ENCODE measurements at regions not wholly inside any gene's neighbourhood (a gene's known extent, or its start where the extent isn't known, plus 50 kb on each side); places are given as distances from the start of the nearest gene placed in this dataset.

DNA sequence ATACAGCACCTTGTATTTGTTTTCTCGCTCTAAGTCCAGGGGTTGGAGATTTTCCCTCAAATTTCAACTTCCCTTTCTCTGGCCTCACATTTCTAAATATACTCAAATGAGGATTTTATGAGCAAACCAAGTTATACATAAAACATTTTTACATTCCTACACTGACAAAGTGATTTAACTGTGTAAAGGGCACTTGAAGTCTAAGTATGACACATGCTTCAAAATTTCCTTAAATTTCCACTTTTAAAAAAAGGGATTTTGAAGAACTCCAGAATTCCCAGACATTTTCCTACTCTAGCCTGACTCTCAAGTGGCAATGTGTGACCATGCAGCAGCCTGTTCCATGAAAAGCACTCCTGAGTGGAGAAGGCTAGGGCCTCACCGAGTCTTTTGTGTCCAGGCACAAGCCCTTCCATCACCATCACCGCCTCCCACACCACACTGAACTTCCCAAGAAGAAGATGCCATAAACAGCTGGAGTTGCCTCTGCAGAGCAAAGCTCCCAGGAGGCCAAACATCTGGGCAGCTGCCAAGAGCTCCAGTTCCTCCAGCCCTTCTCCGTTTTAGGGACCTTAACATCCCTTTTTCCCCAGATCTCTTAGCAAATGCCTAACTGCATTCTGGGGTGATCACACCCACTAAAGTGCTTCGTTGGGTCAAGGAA is 68.9 kb downstream of the NCR2 start:
- no peak for DNase-seq

DNA sequence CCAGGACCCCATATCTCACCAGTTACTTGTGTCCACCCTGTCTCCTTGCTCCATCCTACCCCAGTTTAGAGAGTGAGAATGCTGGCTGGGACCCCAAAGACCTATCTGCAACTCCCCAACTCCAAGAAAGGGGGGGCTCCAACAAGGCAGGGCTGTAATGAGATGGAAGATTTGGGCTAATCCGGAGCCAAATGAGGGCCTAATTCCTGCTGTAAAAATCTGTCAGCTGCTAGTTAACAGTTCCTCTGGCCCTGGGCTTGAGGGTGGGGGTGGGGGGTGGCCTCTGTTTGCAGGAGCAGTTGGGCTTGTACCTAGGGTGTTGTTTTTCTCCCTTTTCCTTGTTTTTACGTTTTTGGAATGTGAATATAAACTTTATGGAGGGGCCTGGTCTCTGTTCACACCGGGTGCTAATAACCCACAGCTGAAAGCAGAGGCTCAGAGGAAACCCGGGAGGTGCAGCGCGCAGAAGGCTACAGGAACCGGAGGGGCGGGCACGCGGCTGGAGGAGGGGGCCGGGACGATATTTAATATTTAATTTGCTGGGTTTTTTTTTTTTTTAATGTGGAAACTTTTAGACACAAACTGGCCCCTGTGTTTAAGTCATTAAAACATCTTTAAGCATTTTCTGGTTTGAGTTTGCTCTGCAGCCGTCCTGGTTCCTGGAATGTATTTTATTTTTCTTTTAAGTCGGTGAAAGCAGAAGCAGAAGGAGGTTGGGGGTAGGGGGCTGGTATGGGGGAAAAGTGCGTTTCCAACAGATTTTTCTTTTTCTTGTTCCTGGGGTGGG is 70.7 kb downstream of the NCR2 start:
- DNase-seq, result no peak

DNA sequence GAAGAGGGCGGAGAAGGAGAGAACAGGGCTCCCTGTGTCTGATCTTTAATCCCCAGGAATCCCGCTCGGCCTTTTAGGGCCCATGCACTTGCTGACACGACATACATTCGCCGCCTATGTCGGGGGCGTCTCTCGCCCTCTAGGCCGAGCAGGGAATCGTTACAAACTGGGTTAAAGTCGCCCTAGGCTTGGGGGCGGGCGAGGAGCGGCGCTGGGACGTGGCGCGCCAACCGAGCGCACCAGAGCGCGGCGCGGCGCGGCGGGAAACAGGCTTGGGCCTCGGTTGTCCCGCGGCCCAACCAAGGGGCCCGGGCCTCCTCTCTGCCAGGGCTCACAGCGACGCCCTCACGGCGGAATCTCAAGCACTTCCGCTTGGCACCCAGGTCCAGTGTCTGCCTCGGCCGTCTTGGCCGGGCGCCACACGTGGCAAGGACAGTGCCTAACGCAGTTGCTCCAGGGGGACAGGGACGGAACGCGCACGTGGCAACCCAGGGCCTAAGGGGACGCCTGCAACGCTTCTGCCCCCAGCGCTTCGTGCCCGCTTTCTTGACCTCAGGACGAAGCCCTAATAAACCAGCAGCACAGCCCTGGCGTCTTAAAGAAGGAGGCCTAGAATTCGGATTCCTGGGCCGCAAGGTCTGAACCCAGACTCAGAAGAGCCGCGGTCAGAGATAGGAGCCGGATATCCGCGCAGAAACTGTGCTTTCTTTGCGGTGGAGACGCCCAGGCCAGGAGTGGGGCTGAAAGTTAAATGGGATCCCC is 71.5 kb downstream of the NCR2 start:
- DNase-seq, result no peak

DNA sequence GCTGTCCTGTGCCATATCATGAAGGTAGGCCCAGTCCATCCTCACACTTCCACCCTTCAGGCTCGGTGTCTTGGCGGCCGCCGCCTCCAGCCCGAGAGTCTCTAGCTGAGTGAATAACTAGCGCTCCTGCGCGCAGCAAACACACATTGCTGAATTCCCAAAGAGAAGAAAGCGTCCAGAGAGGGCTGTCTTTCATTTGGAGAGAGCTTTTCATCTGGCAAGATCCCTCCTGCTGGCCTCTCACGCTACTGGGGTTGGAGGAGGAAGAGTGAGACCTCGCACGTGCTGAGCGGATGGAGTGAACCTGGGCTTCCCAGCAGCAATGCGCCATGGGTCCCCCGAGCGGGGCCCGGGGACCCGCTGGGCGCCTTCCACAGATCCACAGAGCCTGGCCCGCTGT is 73.2 kb downstream of the NCR2 start:
- DNase-seq, result no peak

DNA sequence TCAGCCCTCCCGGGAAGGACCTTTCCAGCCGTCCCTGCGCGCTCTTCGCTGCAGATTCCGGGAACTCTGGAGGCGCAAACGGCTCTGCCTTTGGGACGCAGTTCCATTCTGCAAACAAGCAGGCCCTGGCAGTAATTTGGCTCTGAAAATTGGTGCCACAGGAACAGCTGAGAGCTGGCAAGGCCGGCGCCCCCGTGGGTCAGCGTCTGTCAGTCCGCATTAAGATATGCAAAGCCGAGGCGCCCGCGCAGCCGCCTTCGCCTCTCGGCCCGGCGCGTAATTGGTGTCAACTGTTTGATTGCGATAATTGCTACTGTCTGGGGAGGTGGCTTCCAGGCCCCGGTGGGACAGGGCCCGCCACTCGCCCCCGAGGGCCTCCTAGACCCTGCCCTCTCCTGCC is 73.6 kb downstream of the NCR2 start:
- no peak for DNase-seq

DNA sequence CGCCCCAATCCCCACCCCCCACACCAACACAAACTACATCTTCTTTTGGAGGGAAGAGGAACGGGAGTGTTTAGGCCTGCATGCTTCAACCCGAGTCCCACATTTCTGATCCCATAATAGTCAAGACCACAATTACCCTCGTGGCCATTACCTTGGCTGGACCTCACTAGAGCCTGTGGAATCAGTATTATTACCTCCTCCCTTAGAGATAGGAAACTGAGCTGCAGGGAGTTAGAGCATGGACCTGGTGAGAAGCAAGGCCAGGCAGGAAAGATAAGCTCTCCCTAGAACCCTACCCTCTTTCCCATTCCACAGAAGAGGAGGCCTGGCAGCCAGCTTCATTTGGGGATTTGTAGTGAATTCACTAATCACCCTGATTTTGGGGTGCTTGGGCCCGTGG is 74.1 kb downstream of the NCR2 start:
- no peak for DNase-seq

DNA sequence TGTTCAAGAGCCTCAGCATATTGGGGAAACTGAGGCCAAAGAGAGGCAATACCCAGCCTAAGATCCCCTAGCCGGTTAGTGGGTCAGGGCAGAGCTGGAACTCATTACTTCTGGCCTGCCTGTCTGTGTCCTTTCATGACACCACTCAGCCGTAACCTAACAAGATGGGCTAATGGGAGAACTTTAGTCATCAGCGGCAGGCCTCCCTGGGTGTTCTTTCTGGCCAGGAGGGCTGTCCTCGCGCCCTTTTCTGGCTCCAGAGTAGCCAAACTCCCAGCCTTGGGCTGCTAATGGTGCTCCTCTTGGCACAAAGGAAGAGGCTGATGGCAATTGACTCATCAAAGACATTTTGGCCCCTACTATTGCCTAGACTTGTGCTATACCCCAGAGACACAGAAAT is 76.6 kb downstream of the NCR2 start:
- DNase-seq, result no peak

DNA sequence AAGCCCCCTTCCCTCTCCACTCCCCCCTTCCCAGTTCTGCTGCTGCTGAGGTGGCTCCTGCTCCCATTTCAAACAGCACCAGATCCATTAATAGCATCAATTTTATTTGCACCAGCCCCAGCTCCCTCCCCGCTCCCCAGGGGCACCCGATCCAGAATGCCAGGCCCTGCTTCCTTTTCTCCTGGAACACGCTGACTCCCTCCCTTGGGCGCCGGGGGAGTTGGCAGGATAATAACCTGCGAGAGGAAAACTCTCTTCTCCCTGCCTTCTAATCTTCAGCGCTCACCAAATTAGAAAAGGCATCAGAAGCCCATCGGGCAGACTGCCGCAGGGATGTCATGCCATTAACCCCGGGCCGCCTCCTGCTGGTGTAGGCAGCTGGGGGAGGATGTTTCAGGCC is 77.8 kb downstream of the NCR2 start:
- no peak for DNase-seq

DNA sequence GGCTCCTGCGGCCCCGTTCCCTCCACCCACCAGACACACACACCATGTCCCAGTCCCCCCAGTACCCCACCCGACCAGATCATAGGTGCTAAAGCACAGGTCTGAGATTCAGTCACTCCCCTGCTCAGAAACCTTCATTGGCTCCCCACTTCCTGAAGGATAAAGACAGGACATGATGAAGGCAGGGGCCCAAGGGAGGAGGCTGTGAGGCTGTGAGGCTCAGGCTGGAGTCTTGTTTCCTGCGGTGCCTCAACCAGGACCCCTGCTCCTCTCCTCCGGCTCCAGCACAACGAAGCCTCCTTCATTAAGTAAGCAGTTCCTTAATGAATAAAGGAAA is 81.1 kb downstream of the NCR2 start:
- no peak for DNase-seq

DNA sequence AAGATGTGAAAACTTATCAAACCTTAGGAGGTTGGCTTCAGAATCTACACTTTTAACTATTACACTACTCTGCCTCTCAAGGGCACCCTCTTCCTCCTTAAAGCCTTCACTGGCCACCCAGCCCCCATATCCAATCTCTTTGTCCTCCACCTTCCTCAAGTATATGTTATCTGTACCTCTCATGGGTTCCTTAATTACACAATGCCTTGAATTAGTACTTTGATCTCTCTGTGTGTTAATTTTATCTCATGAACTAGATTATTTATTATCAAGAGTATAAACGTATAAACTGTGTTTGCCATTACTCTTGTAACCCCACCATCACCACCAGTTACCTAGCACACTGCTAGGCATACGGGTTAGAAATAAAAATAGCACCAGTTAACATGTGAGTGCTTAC is 83.3 kb downstream of the NCR2 start:
- DNase-seq, result no peak

DNA sequence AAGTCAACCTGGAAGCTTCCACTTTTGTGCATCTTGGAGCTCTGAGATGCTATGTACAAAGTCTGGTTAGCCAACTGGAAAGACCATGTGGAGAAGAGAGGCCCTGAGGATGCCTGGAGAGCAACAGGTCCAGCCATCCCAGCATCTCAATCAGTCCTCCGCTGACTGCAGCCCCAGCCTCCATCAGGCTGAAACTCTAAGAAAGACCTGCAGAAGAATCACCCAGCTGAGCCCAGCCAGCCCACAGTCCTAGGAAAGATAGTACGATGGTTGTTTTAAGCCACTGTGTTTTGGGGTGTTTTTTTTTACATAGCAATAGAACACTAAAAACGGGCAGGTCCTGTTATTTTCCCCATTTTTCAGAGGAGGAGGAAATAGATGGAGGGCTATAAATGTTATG is 84.0 kb downstream of the NCR2 start:
- no peak for DNase-seq

DNA sequence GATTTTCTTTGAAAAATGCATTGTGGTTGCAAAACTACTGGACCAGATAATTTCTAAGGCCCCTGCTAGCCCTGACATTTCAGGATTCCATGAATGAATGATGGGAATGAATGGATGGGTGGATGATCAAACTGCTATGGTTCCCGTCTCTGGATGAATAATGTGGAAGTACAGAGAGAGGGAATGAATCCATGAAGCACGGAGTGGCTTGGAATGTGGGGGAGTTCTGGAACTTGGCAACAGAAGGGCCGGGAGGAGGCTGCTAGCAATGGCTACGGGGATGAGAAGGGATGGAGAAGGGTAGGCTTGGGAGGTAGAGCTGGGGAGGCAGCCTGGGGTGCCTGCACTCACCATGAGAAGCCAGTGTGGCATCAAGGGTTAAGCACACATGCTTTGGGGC is 84.8 kb downstream of the NCR2 start:
- DNase-seq, result no peak

DNA sequence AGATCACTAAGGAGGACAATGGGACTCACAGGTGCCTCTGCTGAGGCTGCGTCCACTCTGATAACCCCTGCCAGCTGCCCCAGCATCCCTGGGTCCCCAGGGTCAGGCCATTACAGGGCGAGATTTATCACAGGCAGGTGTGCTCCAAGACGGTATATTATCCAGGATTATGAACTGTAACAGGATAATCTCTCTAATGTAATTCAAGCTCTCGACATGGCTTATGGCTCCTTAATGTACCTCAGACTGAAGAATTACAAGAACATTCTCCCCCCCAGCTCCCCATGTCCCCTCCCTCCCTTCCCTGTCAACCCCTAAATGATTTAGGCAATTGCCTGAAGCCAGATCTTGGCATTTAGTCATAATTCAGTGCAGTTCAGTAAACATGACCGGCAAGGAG is 86.8 kb downstream of the NCR2 start:
- no peak for DNase-seq

DNA sequence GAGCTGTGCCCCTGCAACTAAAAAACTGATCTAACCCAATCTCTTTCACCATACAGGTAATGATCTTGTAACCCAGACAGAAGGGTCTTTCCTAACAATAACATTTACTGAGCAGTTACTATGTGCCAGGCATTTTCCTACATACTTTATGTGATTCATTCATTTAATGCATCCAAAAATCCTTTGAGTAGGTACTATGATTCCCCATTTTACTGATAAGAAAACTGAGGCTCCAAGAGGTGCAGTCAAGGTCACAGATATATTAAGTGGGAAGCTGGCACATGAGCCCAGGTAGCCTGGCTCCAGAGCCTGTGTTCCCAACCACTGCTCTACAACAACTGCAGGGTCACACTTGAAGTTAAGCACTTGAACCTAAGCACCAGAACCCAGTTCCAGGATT is 87.6 kb downstream of the NCR2 start:
- DNase-seq, result no peak

DNA sequence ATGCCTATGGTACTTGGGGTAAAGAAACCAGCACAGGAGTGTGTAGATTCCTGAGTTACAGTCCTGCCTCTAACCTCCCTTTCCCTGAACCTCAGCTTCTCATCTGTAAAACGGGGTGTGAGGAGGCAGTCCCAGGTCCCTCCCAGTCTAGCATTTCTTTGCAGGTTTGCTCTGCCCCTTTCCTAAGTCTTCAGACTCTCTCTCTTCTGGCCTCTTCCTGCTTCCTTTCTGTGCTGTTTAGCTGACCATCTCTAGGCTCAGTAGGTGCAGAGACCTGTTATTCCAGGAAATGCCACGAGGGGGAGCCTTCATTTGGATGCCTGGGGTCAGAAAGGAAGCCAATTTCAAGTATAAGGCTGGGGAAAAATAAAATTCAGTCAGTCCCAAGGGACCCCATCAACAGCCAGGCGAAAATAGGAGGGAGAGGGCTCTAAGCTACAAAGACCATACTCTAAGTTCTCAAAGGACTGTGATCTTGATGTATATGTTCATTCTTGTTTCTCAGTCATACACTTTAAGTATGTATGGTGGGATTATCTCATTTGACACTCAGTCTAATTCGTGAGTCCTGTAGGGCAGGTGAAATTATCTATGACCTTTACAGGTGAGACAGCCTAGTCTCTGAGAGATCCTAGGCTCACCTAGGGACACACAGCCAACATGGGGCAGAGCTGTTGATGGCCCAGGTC is 89.1 kb downstream of the NCR2 start:
- peak; percentile 71 for DNase-seq

DNA sequence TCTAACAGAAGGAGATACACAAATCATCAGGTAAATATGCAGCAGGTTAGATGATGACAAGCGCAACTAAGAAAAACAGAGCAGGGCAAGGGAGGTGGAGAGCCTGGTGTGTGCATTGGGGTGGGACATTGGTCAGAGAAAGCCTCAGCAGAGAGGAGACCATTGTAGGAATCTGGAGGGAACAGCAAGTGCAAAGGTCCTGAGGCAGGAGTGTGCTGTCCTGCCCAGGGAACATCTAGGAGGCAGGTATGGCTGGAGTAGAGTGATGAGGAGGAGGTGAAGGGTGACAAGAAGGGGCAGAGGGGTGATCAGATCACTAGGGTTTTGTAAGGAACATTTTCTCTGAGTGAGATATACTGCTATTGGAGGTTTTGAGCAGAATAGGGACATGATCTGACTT is 90.1 kb downstream of the NCR2 start:
- DNase-seq, result no peak

DNA sequence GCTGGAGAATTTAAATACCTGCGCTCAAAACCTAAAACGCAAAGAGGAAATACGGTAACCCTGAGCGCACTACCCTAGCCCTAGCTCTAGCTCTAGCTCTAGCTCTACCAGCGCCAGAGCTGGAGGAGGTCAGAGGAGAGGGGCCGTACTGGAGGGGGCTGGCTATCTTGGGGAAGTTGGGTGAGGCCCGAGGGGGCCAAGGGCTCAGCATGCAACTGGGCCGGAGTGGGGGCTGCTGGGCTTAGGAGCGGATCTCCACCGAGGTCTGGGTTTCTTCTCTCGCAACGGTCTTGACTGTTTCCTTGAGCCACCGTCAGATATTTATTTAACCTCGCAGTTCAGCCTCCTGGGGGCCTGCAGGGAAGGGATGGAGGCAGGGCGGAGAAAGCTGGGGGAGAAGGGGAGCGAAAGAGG is 91.0 kb downstream of the NCR2 start:
- no peak for DNase-seq

DNA sequence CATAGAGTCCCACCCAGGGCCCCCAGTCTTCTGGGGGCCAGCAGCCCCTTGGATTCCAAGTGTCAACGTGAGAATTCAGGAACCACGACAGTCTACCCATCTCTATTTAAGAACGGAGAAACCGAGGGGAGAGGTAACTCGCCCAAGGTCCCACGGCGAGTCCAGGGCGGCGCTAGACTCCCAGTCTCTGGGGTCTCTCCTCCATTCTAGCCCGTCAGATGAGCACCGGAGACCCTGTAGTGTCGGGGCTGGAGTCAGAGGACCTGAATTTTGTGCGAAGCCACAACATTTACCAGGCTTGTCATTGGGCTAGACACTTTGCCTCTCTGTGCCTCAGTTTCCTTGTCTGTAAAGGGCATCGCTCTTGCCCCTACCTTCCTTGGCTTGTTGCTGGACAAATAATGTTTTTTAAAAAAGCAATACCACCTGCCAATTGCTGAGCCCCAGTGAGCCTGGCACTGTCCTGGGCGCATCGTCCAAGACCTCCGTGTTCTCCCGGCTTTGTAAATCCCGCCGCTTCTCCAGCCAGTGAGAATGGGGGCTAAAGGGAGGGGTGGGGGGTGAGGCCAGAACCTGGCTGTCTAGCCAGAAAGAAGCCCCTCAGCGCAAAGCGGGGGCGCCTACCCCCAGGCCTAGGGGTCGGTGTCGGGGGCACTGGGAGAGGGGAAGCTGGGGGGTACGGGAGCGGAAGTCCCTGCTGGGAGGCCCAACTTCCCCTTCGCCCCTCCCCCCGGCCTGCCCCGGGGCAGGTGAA is 91.7 kb downstream of the NCR2 start:
- no peak for DNase-seq

DNA sequence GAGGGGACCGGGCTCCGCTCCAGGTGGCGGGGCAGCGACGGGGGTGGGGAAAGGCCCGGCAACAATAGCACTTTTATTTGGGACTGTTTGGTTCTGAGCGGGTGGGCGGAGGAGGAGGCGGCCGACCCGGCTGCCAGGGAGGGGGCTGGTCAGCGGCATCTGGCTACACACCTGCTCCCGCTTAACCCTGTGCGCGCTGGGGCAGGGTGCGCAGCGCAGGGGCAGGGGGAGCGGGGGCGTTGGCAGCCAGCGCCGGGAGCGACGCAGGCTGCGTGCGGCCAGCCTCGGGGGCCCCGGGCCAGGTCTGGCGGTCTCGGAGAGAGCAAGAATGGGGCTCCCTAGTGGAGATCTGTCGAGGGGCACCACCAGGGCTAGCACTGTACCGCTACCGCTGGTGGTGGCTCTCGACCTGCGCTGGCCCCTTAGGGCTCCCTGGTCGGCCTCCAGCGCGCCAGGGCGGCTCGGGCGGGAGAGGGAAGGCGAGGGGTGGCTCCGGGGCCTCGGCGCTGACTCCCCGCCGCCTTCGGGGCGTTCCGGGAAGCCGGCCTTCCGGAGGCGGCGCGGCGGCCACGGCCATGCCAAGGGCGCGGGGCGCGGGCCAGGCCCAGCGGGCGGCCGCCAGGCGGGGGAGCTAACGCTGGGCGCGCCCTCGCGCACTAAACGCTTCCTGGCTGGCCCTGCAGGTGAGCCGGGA is 92.4 kb downstream of the NCR2 start:
- no peak for DNase-seq

DNA sequence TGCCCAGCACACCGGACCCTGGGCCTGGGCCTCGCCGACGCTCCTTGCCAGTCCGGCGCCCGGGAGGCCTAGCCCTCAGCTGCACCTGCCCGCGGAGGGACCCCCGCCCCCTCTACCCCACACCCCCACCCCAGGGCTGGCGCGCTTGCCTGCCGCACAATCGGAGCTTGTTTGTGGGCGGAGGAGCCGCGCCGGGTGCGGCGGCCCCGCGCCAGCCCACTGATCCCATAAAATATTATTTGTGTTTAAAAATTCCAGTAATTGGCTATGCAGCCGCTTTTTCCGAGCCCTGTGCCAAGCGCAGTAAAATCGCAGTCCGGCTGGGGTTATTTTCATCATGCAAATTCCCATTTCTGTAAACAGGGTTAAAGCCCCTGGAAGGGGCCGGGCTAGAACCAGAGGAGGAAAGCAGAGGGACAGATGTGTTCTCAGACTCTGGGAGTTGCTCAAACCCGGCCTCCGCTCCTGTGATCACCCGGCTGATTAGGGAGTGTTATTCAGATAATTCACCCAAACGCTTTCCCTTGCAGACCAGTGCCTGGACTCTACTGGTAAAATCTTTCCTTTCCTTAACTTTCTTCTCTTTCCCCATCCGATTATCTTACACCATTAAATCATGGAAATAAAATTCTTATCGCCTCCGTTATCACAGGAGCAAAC is 93.1 kb downstream of the NCR2 start:
- no peak for DNase-seq

DNA sequence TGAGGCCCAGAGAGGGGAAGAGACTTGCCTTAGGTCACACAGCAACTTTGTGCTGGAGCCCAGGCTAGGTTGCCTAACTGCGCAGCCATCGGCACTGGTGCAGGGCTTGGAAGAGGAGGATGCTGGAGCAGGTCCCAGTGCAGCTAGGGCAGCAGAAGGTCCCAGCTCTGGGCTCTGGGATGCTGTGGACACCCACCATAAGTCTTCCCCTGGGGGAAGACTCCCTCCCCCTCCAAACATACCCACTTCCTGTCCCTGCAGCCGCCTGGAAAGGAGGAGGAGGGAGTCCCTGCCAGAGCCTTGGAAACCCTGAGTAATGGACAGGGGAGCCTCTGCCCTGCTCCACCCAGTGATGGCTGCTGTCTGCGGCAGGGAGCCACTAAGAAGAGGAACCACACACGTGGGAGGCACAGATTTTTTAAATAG is 93.6 kb downstream of the NCR2 start:
- no peak for DNase-seq

Data from effector CD4-positive, alpha-beta T cell (primary cell).